Right lobe of liver (tissue), 6 donors: ENCODE measurements at regions not wholly inside any gene's neighbourhood (a gene's known extent, or its start where the extent isn't known, plus 50 kb on each side); places are given as distances from the start of the nearest gene placed in this dataset.

Experiments
- ATAC-seq, 4 donors: fragments of 200-7000 bp; cut with Tn5 transposase; one replicate each; pipeline ENCODE4 v1.9.1; 2020; ENCODE audit warnings: mild to moderate bottlenecking in 4 of 4, moderate library complexity in 4 of 4
- DNase-seq, 3 donors: peaks; one replicate each; pipeline ENCODE4 v3.0.0-alpha.2; 2020
- H3K27ac ChIP-seq, 3 donors: fragments of 200-600 bp; one replicate each; pipeline ENCODE4 v1.8.0; 2022
- H3K27me3 ChIP-seq, 2 donors: fragments of 200-600 bp; one replicate each; pipeline ENCODE4 v1.8.0; 2022
- H3K36me3 ChIP-seq, 4 donors: fragments of 200-600 bp; sonication (generic) in 1 of 4; one replicate each; pipeline versions ENCODE4 v1.5.1 to v1.8.0; 2017 to 2022; ENCODE audit warnings: control low read depth in 1 of 4
- H3K4me1 ChIP-seq, 4 donors: fragments of 200-600 bp; sonication (generic) in 1 of 4; one replicate each; pipeline versions ENCODE4 v1.5.1 to v1.8.0; 2017 to 2022; ENCODE audit warnings: control low read depth in 1 of 4
- H3K4me3 ChIP-seq, 3 donors: fragments of 200-600 bp; one replicate each; pipeline ENCODE4 v1.8.0; 2022
- H3K9me3 ChIP-seq, 4 donors: fragments of 200-600 bp; sonication (generic) in 1 of 4; one replicate each; pipeline versions ENCODE4 v1.5.1 to v1.8.0; 2017 to 2022; ENCODE audit warnings: control low read depth in 1 of 4
- CTCF ChIP-seq, 4 donors: fragments of 200-600 bp in 3 of 4; fragments of 450-650 bp in 1 of 4; IDR thresholded peaks; one replicate each; pipeline versions ENCODE4 v1.5.1 to v1.8.0; 2016 to 2022; ENCODE audit warnings: antibody characterized with exemption in 4 of 4, mild to moderate bottlenecking in 2 of 4
- POLR2A ChIP-seq: fragments of 450-650 bp; IDR thresholded peaks from one replicate; pipeline ENCODE4 v1.6.1; 2017; ENCODE audit warnings: antibody characterized with exemption, mild to moderate bottlenecking
- WGBS: methylation state at CpG from one replicate; pipeline ENCODE4 v1.1.6; 2018; ENCODE audit warnings: low coverage, low lambda C conversion rate; ENCODE audit not compliant: insufficient coverage; ENCODE audit errors: missing lambda C conversion rate; 5-methylcytosine and 5-hydroxymethylcytosine counted together
- intact Hi-C, 2 donors: fragments of 100-400 bp; cut with DNase I; formaldehyde crosslinking; loops; one replicate each; pipeline versions ENCODE4 v1.11.2 to v1.14.1; 2022
- donor health status: DM: no; HTN: yes; CAD: no.
- donor health status: DM: no; HTN: no; CAD: no.
- donor health status: DM: no; HTN: no; CAD: no.
- donor health status: DM: no; HTN: yes; CAD: no.
- donor health status: DM: no; HTN: yes; CAD: no.

GRCh38 chr4:151568966-151569365 lies 160.0 kb downstream of the FHIP1A start:
- Histone ChIP-seq H3K4me3 (no peak overlapping the region), H3K27ac (no peak overlapping the region), H3K4me1 (no peaks in the 10 kb centered on the region), H3K9me3 (no peaks in the 10 kb centered on the region), H3K27me3 (no peaks in the 10 kb centered on the region), H3K36me3 (no peaks in the 10 kb centered on the region)
- ATAC-seq: no peak
- DNase-seq: no peak
- no peak for TF ChIP-seq CTCF (IDR thresholded peaks at IDR 0.05)
- no peak for TF ChIP-seq POLR2A
- intact Hi-C loops: no loop called here
- 71% methylated on average over 2 of the region's 5 CpGs for WGBS

- Histone ChIP-seq H3K27me3 (no peaks in the 10 kb centered on the region), H3K4me3 (no peak overlapping the region), H3K4me1 (no peaks in the 10 kb centered on the region), H3K36me3 (no peaks in the 10 kb centered on the region), H3K9me3 (no peaks in the 10 kb centered on the region), H3K27ac (no peak overlapping the region)
- DNase-seq (no peak), ATAC-seq (no peak)
- intact Hi-C loops: no loop called here
- TF ChIP-seq CTCF (IDR thresholded peaks at IDR 0.05): no peak
- TF ChIP-seq POLR2A: no peak
Measured at GRCh38 chr4:151569650-151570049, 160.7 kb downstream of the FHIP1A start.

GRCh38 chr4:151573474-151573873 lies 164.5 kb downstream of the FHIP1A start:
- no peak overlapping the region for H3K4me3 ChIP-seq
- H3K9me3 ChIP-seq: no peaks in the 10 kb centered on the region
- no peak for ATAC-seq
- no peaks in the 10 kb centered on the region for H3K27me3 ChIP-seq
- no peaks in the 10 kb centered on the region for H3K36me3 ChIP-seq
- intact Hi-C loops: no loop called here
- DNase-seq: no peak
- no peaks in the 10 kb centered on the region for H3K4me1 ChIP-seq
- 85% methylated on average over 2 of the region's 2 CpGs for WGBS
- no peak for TF ChIP-seq CTCF (IDR thresholded peaks at IDR 0.05)
- no peak for TF ChIP-seq POLR2A
- no peak overlapping the region for H3K27ac ChIP-seq

GRCh38 chr4:151573945-151574344 lies 165.0 kb downstream of the FHIP1A start:
- no peak for ATAC-seq

More at GRCh38 chr4:151573945-151574344, 165.0 kb downstream of the FHIP1A start:
- 86% methylated on average over 1 of the region's 1 CpG for whole genome bisulfite sequencing
- intact Hi-C loops: no loop called here
- TF ChIP-seq POLR2A: no peak
- TF ChIP-seq CTCF (IDR thresholded peaks at IDR 0.05): no peak
- no peak for DNase-seq
- Histone ChIP-seq H3K27me3 (no peaks in the 10 kb centered on the region), H3K36me3 (no peaks in the 10 kb centered on the region), H3K27ac (no peak overlapping the region), H3K9me3 (no peaks in the 10 kb centered on the region), H3K4me3 (no peak overlapping the region), H3K4me1 (no peaks in the 10 kb centered on the region)
